ENCODE measurements at regions not wholly inside any gene's neighbourhood (a gene's known extent, or its start where the extent isn't known, plus 50 kb on each side); places are given as distances from the start of the nearest gene placed in this dataset.

DNA sequence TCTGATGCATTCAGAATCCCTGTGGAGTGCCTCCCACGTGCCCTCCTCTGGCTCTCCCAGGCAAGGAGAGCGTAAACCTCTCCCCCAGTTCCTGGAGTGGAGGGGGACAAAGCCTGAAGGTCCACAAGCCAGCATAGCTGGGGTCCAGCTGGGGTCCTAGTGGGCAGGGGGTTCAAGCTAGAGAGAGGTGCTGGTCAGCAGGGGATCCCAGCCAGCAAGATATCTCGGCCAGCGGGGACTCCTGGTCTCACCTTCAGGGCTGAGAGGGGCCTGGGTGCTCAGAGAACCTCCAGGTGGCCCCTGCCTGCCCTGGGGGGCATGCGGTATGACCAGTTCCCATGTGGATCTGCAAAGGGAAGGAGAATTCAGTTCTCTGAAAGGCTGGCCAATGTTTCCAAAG is 413.7 kb downstream of the TCERG1L start:
- no peak overlapping the region for H3K4me3 ChIP-seq (ENCODE audit: low read depth, low read length, poor library complexity, severe bottlenecking)
- H3F3A ChIP-seq (ENCODE audit: insufficient read depth, low read length), result no peaks in the 10 kb centered on the region
- TF ChIP-seq, protein P1, sequence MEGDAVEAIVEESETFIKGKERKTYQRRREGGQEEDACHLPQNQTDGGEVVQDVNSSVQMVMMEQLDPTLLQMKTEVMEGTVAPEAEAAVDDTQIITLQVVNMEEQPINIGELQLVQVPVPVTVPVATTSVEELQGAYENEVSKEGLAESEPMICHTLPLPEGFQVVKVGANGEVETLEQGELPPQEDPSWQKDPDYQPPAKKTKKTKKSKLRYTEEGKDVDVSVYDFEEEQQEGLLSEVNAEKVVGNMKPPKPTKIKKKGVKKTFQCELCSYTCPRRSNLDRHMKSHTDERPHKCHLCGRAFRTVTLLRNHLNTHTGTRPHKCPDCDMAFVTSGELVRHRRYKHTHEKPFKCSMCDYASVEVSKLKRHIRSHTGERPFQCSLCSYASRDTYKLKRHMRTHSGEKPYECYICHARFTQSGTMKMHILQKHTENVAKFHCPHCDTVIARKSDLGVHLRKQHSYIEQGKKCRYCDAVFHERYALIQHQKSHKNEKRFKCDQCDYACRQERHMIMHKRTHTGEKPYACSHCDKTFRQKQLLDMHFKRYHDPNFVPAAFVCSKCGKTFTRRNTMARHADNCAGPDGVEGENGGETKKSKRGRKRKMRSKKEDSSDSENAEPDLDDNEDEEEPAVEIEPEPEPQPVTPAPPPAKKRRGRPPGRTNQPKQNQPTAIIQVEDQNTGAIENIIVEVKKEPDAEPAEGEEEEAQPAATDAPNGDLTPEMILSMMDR (IDR thresholded peaks at IDR 0.05; ENCODE audit: low read length), result no peak
- no peak for TF ChIP-seq EZH2 (IDR thresholded peaks at IDR 0.05; ENCODE audit: borderline replicate concordance, low read length)

DNA sequence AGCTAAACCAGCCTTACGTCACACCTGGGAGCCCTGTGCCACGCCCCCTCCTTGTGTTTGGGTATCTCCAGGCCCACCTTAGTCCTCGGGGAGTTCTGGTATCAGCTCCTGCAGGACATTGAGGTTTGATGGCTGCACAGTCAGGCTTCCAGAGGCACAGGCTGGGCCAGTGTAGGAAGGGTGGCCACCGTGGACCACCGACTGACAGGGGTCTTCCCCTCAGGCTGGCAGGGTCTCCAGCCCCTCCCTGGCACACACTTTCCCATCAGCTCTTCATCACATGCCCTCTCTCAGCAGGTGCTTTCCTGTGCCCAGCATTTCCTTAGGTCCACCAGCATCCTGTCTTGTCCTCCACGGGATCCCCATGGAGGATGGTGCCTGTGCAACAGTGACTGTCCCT is 413.1 kb downstream of the TCERG1L start:
- Histone ChIP-seq H3K9me2 (ENCODE audit: low read depth, low read length) (no peaks in the 10 kb centered on the region), H3K4me2 (ENCODE audit: low read length) (no peak overlapping the region), H3K36me3 (ENCODE audit: insufficient read depth, low read length) (no peaks in the 10 kb centered on the region), H3K9me3 (ENCODE audit: low read length) (no peaks in the 10 kb centered on the region), H3K4me3 (ENCODE audit: low read depth, low read length, poor library complexity, severe bottlenecking) (no peak overlapping the region), H3K27ac (ENCODE audit: low read depth, low read length, poor library complexity, severe bottlenecking) (no peak overlapping the region), H3K4me1 (ENCODE audit: insufficient read depth, low read length, severe bottlenecking) (no peaks in the 10 kb centered on the region), H4K20me1 (ENCODE audit: insufficient read depth, low read length) (no peaks in the 10 kb centered on the region), H3K79me2 (ENCODE audit: insufficient read depth, low read length) (no peaks in the 10 kb centered on the region), H3K27me3 (ENCODE audit: insufficient read depth, low read length) (no peaks in the 10 kb centered on the region; the same call in 1 of the 2 replicates), H2AFZ (ENCODE audit: low read length) (no peak overlapping the region), H3K9ac (ENCODE audit: low read length) (no peak overlapping the region), H3F3A (ENCODE audit: insufficient read depth, low read length) (no peaks in the 10 kb centered on the region)
- TF ChIP-seq, protein P1 (IDR thresholded peaks at IDR 0.05; ENCODE audit: low read length), result no peak
- TF ChIP-seq EZH2 (IDR thresholded peaks at IDR 0.05; ENCODE audit: borderline replicate concordance, low read length), result no peak

More for the DNA sequence above, 413.7 kb downstream of the TCERG1L start:
- Histone ChIP-seq H3K9me2 (ENCODE audit: low read depth, low read length) (no peaks in the 10 kb centered on the region), H2AFZ (ENCODE audit: low read length) (no peak overlapping the region), H4K20me1 (ENCODE audit: insufficient read depth, low read length) (no peaks in the 10 kb centered on the region), H3K4me2 (ENCODE audit: low read length) (no peak overlapping the region), H3K4me1 (ENCODE audit: insufficient read depth, low read length, severe bottlenecking) (no peaks in the 10 kb centered on the region), H3K36me3 (ENCODE audit: insufficient read depth, low read length) (no peaks in the 10 kb centered on the region), H3K9ac (ENCODE audit: low read length) (no peak overlapping the region), H3K79me2 (ENCODE audit: insufficient read depth, low read length) (no peaks in the 10 kb centered on the region), H3K9me3 (ENCODE audit: low read length) (no peaks in the 10 kb centered on the region), H3K27ac (ENCODE audit: low read depth, low read length, poor library complexity, severe bottlenecking) (no peak overlapping the region), H3K27me3 (ENCODE audit: insufficient read depth, low read length) (no peaks in the 10 kb centered on the region; the same call in 1 of the 2 replicates)

DNA sequence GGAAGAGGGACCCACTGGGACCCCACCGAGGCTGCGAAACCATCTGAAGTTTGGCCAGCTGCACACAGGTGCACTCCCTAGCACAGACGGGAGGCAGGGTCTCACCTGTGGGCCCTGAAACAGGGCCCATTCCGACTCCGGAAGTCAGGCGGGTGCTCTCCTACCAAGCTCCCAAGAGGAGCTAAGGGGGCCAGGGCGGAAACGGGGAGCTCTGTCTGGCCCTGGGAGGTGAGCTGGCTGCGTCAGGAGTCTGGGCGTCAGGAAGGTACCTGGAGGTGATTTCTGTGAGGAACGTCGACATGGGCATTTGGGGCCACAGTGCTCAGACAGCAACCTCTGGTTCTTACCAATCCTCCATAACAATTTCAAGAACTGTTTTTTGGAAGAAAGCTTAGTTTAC is 411.7 kb downstream of the TCERG1L start:
- H4K20me1 ChIP-seq (ENCODE audit: insufficient read depth, low read length), result no peaks in the 10 kb centered on the region
- no peaks in the 10 kb centered on the region for H3K27me3 ChIP-seq (ENCODE audit: insufficient read depth, low read length)
- H3K4me3 ChIP-seq (ENCODE audit: low read depth, low read length, poor library complexity, severe bottlenecking), result no peak overlapping the region
- H3K79me2 ChIP-seq (ENCODE audit: insufficient read depth, low read length), result no peaks in the 10 kb centered on the region
- no peaks in the 10 kb centered on the region for H3K9me3 ChIP-seq (ENCODE audit: low read length)
- no peak overlapping the region for H3K9ac ChIP-seq (ENCODE audit: low read length)
- no peaks in the 10 kb centered on the region for H3K4me1 ChIP-seq (ENCODE audit: insufficient read depth, low read length, severe bottlenecking)
- no peak overlapping the region for H3K4me2 ChIP-seq (ENCODE audit: low read length)
- no peak overlapping the region for H3K27ac ChIP-seq (ENCODE audit: low read depth, low read length, poor library complexity, severe bottlenecking)
- no peaks in the 10 kb centered on the region for H3K36me3 ChIP-seq (ENCODE audit: insufficient read depth, low read length)
- no peaks in the 10 kb centered on the region for H3F3A ChIP-seq (ENCODE audit: insufficient read depth, low read length)
- no peaks in the 10 kb centered on the region for H3K9me2 ChIP-seq (ENCODE audit: low read depth, low read length)
- TF ChIP-seq EZH2 (IDR thresholded peaks at IDR 0.05; ENCODE audit: borderline replicate concordance, low read length), result no peak
- TF ChIP-seq, protein P1 (IDR thresholded peaks at IDR 0.05; ENCODE audit: low read length), result no peak
- no peak overlapping the region for H2AFZ ChIP-seq (ENCODE audit: low read length)
